ENCODE measurements at regions not wholly inside any gene's neighbourhood (a gene's known extent, or its start where the extent isn't known, plus 50 kb on each side); places are given as distances from the start of the nearest gene placed in this dataset.

DNA sequence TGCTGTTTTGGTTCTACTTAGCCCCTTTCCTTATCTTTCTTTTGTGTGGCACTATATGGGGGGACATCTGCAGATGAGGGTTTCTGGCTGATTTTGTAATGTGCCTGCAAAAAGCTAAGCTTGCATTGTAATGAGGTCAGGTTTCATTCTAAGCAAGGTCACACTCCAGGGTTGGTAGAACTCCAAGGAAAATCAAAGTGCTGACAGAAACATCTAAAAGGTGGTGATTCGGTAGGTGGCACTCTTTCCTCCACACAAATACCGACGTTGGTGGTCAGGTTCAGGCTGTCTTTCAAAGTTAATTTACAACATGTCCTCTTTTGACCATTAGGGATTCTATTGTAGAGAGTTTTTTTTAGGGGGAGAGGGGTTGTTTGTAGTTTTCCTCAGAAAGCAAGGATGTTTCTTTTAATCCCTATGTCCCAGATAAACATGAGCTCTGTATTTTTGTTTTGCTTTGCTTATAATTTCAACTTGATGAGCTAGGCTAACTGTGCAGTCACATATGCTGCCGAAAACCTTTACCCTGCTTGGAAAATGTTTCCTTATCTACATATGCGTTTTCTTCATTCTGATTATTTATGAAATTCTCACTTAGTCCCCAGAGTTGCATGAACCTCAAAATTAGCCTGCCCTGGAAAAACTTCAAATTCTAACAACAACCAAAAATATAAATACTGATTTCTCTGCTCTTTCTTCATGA is 434.2 kb downstream of the PPARGC1A start:
- Mint-ChIP-seq H3K36me3 (no peaks in the 10 kb centered on the region), H3K4me3 (no peak overlapping the region), H3K27ac (no peak overlapping the region), H3K27me3 (ENCODE audit: low read depth) (peaks cover 9% of the 10 kb centered on the region), H3K9me3 (no peaks in the 10 kb centered on the region), H3K4me1 (no peaks in the 10 kb centered on the region)
- TF ChIP-seq, protein P1, sequence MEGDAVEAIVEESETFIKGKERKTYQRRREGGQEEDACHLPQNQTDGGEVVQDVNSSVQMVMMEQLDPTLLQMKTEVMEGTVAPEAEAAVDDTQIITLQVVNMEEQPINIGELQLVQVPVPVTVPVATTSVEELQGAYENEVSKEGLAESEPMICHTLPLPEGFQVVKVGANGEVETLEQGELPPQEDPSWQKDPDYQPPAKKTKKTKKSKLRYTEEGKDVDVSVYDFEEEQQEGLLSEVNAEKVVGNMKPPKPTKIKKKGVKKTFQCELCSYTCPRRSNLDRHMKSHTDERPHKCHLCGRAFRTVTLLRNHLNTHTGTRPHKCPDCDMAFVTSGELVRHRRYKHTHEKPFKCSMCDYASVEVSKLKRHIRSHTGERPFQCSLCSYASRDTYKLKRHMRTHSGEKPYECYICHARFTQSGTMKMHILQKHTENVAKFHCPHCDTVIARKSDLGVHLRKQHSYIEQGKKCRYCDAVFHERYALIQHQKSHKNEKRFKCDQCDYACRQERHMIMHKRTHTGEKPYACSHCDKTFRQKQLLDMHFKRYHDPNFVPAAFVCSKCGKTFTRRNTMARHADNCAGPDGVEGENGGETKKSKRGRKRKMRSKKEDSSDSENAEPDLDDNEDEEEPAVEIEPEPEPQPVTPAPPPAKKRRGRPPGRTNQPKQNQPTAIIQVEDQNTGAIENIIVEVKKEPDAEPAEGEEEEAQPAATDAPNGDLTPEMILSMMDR (IDR thresholded peaks at IDR 0.05; ENCODE audit: unreplicated experiment) = no peak
- no peak for DNase-seq (ENCODE audit: low spot score in 2 of 2, unreplicated experiment in 2 of 2)

- peaks cover 2% of the 10 kb centered on the region for H3K27me3 Mint-ChIP-seq (ENCODE audit: low read depth)
- H3K36me3 Mint-ChIP-seq = no peaks in the 10 kb centered on the region
- no peak for DNase-seq (ENCODE audit: low spot score in 2 of 2, unreplicated experiment in 2 of 2)
- no peaks in the 10 kb centered on the region for H3K4me1 Mint-ChIP-seq
- no peaks in the 10 kb centered on the region for H3K9me3 Mint-ChIP-seq
- TF ChIP-seq, protein P1 (IDR thresholded peaks at IDR 0.05; ENCODE audit: unreplicated experiment) = no peak
- H3K4me3 Mint-ChIP-seq = no peak overlapping the region
- H3K27ac Mint-ChIP-seq = no peak overlapping the region
Measured at GRCh38 chr4:23441530-23442069, 448.2 kb downstream of the PPARGC1A start.

DNA sequence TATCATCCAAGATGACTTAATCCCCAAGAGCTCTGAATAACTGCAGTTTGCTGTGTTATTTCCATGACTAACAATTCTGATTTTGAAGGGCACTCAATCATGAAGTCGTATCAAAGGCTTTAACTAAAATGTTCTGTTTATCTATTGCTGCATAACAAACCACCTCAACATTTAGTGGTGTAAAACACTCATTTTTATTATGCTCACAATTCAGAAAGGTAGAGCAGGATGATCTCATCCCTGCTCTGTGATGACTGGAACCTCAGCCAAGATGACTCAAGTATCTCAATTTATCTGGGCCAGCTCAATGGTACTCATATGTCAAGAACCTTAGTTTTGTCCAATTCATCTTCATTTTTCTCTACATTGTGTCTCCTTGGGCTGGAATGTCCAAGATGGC is 451.1 kb downstream of the PPARGC1A start:
- no peaks in the 10 kb centered on the region for H3K4me1 Mint-ChIP-seq
- TF ChIP-seq, protein P1 (IDR thresholded peaks at IDR 0.05; ENCODE audit: unreplicated experiment) = no peak
- no peaks in the 10 kb centered on the region for H3K27me3 Mint-ChIP-seq (ENCODE audit: low read depth)
- DNase-seq (ENCODE audit: low spot score in 2 of 2, unreplicated experiment in 2 of 2) = no peak
- H3K9me3 Mint-ChIP-seq = no peaks in the 10 kb centered on the region
- no peak overlapping the region for H3K4me3 Mint-ChIP-seq
- no peaks in the 10 kb centered on the region for H3K36me3 Mint-ChIP-seq
- H3K27ac Mint-ChIP-seq = no peak overlapping the region

- Mint-ChIP-seq H3K9me3 (no peaks in the 10 kb centered on the region), H3K27ac (no peak overlapping the region), H3K36me3 (no peaks in the 10 kb centered on the region), H3K4me3 (no peak overlapping the region), H3K27me3 (ENCODE audit: low read depth) (peaks cover 5% of the 10 kb centered on the region), H3K4me1 (no peaks in the 10 kb centered on the region)
- TF ChIP-seq, protein P1 (IDR thresholded peaks at IDR 0.05; ENCODE audit: unreplicated experiment) = no peak
- DNase-seq (ENCODE audit: low spot score in 2 of 2, unreplicated experiment in 2 of 2) = no peak
Measured at GRCh38 chr4:23429497-23429896, 460.4 kb downstream of the PPARGC1A start.

DNA sequence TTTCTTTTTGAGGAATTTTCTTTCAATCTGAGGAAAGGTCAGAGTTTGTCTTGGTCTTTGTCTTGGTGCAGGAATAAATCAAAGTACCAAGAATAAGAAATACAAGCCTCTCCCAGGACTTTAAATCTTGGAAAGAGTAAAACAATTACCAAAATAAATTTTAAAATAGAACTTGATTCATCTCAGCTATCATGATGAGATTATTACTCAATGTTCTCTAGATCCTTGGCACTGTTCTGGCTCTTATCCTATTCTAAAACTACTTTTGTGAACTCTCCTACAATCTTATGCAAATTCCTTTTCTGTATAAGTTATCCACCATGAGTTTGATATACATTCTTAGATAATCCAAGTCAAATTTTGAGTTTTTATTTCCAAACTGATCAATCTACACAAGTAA is 464.3 kb downstream of the PPARGC1A start:
- Mint-ChIP-seq H3K36me3 (no peaks in the 10 kb centered on the region), H3K4me1 (no peaks in the 10 kb centered on the region), H3K27me3 (ENCODE audit: low read depth) (peaks cover 5% of the 10 kb centered on the region), H3K9me3 (no peaks in the 10 kb centered on the region), H3K27ac (no peak overlapping the region), H3K4me3 (no peak overlapping the region)
- no peak for DNase-seq (ENCODE audit: low spot score in 2 of 2, unreplicated experiment in 2 of 2)
- TF ChIP-seq, protein P1 (IDR thresholded peaks at IDR 0.05; ENCODE audit: unreplicated experiment) = no peak

Data from mesothelial cell of epicardium (in vitro differentiated cells).